Esophagus muscularis mucosa (tissue), 3 donors: ENCODE measurements at regions not wholly inside any gene's neighbourhood (a gene's known extent, or its start where the extent isn't known, plus 50 kb on each side); places are given as distances from the start of the nearest gene placed in this dataset.

ENCODE experiments used
- CTCF ChIP-seq, 3 experiments: fragments of 200-600 bp in 2 of 3; fragments of 450-650 bp in 1 of 3; sonication (generic) in 2 of 3; IDR thresholded peaks; one replicate each; pipeline ENCODE4 v1.5.1; 2017 to 2019; ENCODE audit warnings: antibody characterized with exemption in 3 of 3, mild to moderate bottlenecking in 2 of 3, moderate library complexity in 1 of 3
- POLR2A ChIP-seq: fragments of 450-650 bp; IDR thresholded peaks from one replicate; pipeline ENCODE4 v1.6.1; 2017; ENCODE audit warnings: antibody characterized with exemption, moderate library complexity, mild to moderate bottlenecking, low read depth

DNA sequence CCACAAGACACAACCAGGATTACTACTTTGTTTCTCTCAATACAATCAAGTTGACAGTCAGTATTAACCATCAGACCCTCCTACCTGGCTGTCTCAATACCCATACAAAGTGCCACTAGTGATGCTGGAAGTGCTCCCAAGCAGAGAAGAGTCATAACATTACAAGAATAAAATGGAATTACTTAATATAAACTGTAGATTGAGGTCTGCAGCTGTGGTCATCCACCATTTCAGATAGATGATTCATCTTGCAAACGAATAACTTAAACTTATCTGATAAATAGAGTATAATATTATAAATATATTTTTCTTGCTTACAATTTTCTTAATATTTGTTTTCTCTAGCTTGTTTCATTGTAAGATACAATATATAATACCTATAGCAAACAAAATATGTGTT, 1034.2 kb upstream of the PCDH10 start:
- TF ChIP-seq CTCF (IDR thresholded peaks at IDR 0.05) (no peak), POLR2A (no peak)
